NB4 (cell line): ENCODE measurements at regions not wholly inside any gene's neighbourhood (a gene's known extent, or its start where the extent isn't known, plus 50 kb on each side); places are given as distances from the start of the nearest gene placed in this dataset.

Experiments used
- CTCF ChIP-seq: IDR thresholded peaks from one replicate; pipeline ENCODE4 v1.5.1; 2012; ENCODE audit warnings: low read depth, low read length
- MAX ChIP-seq: IDR thresholded peaks from 2 replicates; pipeline ENCODE4 v1.6.1; 2011; ENCODE audit warnings: low read depth, low read length
- POLR2A ChIP-seq: IDR thresholded peaks from 2 replicates; pipeline ENCODE4 v1.6.1; 2011; ENCODE audit warnings: mild to moderate bottlenecking; ENCODE audit not compliant: insufficient read length; ENCODE audit errors: extremely low read depth

GRCh38 chr17:72025113-72025512 lies 95.7 kb upstream of the SOX9 start:
- TF ChIP-seq CTCF (no peak), MAX (no peak), POLR2A (no peak)
